Erythroblast (primary cell): ENCODE measurements at regions not wholly inside any gene's neighbourhood (a gene's known extent, or its start where the extent isn't known, plus 50 kb on each side); places are given as distances from the start of the nearest gene placed in this dataset.

Source experiments
- GATA1 ChIP-seq: IDR thresholded peaks from 2 replicates; pipeline ENCODE4 v1.6.1; 2011; ENCODE audit warnings: low read depth, mild to moderate bottlenecking, control low read depth, low read length, moderate library complexity
- POLR2A ChIP-seq: IDR thresholded peaks from 2 replicates; pipeline ENCODE4 v1.6.1; 2011; ENCODE audit warnings: mild to moderate bottlenecking, low read length

DNA sequence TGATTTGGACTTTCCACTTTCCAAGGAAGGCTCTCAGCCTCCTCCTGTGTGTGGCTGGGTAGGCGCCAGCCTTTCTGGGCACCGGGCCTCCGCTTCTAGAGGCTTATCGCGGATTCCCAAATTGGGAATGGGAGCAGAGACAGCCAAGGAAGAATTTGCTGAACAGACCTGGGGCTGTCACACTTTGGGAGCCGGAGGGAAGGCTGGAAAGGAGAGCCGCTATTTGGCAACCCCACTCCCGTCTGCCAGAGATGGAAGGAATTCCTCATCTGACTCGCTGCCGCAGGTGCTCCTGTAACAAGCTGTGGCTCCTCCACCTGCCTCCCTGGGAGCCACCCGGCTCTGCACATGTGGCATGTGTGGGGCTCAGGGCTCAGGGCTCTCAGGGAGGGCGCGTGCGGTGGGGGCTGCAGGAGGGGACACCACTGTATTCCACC lies 50.8 kb upstream of the ECHDC3 start:
- TF ChIP-seq POLR2A (no peak), GATA1 (no peak)
